ENCODE measurements at regions not wholly inside any gene's neighbourhood (a gene's known extent, or its start where the extent isn't known, plus 50 kb on each side); places are given as distances from the start of the nearest gene placed in this dataset.
"Not testable (repeated sequence)": the region's sequence is repeated elsewhere in the genome, so short reads cannot be mapped to it uniquely, and the experiment has no call there.

GRCh38 chr3:127439621-127440020 is 150.9 kb downstream of the TPRA1 start:
- no peak for DNase-seq

DNA sequence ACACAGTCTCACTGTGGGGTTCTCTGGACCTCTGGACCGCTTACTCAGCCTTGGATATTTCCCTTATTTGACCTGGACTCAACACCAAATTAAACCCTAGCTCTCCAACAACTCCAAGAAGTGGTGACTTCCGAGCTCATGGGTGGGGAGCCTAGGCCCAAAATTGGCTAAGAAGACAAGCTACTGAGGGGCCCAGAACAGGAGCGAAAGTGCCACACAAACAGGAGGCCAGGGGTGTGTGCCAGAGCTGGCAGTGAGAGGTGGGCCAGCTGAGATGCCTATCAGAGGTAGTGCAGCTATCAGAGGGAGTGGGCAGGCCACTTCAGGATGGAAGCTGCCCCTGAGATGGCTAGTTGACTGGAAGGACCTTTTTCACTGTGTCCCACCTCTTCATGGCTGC is 151.1 kb upstream of the PRR20G start:
- no peak for DNase-seq

DNA sequence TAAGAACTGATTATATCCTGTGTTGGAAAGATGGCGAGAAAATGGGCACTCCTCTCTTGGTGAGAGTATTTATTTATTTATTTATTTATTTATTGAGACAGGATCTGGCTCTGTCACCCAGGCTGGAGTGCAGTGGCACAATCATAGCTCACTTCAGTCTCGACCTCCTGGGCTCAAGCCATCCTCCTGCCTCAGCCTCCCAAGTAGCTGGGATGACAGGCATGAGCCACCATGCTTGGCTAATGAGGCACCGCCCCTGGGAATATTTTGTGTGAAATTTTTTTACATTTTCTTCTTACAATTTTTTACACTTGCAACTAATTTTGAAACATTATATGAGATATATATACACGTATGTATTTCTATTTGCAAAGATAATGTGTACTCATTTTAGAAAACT is 150.5 kb upstream of the PRR20G start:
- no peak for DNase-seq

GRCh38 chr3:127435299-127435698 is 147.5 kb upstream of the PRR20G start:
- DNase-seq = not testable (repeated sequence)

GRCh38 chr3:127431066-127431465 is 143.2 kb upstream of the PRR20G start:
- DNase-seq = peak; percentile 14

DNA sequence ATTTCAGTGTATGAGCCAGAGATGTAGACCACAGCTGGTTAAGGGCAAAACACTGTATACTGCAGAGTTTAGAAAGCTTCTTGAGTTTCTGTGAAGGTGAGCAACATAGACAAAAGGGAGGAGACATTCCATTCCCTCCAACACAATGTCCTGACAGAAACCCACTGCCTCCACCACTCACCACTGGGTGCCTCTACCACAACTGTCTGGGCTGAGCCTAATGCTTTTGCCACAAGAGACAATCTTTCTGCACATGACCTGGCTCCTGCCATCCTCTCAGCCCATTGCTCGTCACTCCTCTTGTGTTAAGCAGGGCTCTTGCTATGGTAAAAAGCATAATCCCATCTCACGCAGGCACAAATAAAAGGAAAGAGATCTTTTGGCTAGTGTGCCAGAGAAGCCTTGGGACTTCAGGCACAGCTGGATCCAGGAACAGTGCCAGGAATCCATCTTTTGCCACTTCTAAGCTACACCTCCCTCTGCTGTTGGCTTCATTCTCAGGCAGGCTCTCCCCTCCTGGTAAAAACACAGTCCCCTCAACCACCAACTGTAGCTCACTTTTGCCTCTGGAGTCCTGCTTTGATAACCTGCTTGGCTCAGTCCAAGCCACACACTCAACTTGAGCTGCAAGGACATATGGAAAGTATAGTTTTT is 140.6 kb upstream of the PRR20G start:
- DNase-seq = peak; percentile 18

- DNase-seq = peak; percentile 10
These were observed 139.8 kb upstream of the PRR20G start for GRCh38 chr3:127427666-127428065.

- DNase-seq = peak; percentile 13
These were observed 139.3 kb upstream of the PRR20G start for GRCh38 chr3:127427156-127427555.

GRCh38 chr3:127426444-127427153 is 138.8 kb upstream of the PRR20G start:
- peak; percentile 80 for DNase-seq

GRCh38 chr3:127425505-127426443 is 137.9 kb upstream of the PRR20G start:
- DNase-seq = no peak

GRCh38 chr3:127424766-127425504 is 137.1 kb upstream of the PRR20G start:
- DNase-seq = no peak

DNA sequence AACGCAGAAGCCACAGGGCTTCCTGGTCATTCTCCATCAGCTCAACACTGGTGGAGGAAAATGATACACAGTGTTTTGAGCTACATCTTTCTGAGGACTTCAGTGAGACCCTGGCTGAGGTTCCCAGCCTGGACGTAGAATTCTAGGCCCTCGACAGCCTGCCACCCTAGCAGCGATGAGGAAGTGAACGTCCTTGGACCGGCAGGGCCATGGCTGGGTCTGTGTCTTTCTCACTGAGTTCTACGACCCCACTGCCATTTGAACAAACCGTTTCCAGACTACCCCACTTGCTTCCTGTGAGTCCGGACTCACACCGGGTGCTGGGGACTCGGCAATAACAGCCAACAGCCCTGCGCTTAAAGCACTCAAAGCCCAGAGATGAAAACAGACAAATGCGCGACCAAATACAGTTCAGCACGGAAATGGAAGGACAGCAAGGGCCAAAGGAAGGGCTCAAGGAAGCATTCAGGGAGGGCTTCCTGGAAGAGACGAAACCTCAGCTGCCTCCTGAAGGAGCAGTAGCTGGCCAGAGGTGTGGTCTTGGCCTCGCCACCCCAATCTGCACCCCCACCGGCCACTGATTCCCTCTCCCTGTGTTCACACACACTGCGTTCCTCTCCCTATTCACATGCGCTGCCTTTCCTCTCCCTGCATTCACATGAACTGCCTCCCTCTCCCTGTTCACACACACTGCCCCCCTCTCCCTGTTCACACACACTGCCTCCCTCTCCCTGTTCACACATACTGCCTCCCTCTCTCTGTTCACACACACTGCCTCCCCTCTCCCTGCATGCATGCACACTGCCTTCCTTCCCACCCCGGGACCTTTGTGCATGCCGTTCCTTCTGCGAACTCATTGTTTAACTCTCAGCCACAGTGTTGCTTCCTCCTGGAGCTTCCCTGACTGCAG is 136.3 kb upstream of the PRR20G start:
- DNase-seq = no peak

- no peak for DNase-seq
These were observed 135.0 kb upstream of the PRR20G start for GRCh38 chr3:127422663-127423375.

DNA sequence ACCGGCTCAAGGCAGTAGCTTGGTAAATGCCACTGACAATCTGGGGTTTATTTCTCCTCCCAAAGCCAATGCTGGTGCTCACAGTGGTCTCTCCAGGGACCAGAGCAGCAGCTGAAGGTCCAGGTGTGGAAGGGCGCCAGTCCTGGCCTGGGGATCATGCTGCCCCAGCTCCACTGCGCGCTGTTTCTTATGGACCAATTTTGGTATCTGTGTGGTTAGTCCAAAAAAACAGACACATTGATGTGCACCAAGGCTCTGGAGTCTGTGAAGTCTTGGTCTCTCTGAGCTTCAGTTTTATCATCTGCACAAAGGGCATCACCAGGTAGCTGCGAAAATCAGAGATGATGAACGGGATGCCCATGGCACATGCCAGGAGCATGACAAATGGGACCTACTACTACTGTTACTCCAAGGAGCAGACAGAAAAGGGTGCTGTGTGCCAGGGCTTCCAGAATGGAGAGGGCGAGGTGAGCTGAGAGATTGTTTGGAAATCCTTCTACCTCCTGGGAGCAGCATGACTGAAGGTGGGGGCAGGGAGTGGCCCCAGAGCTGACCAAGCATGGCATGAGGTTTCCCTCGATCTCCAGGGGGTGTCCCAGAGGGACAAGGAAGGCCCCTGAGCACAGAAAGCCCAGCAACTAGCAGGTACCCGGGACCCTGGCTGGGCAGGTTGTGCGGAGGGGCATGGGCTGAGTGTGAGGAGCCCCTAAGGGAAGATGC is 134.3 kb upstream of the PRR20G start:
- no peak for DNase-seq

DNA sequence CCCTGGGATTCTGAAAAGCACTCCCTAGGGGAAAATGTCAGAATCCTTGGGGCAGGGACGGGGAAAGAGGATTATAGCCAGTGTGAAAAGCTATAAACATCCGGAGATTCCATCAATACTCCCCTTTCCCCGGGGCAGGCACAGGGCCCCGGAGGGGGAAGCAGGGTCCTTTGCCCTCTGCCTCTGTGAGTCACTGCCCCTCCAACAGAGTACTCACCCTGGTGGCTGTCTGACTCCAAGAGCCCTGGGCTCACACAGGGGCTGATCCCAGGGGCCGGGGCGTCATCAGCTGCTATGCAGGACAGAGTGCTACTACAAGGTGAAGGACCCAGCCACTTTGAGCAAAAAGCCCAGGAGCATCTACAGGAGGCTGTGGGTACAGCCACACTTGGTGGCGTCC is 133.0 kb upstream of the PRR20G start:
- no peak for DNase-seq

GRCh38 chr3:127419641-127420553 is 132.1 kb upstream of the PRR20G start:
- no peak for DNase-seq

DNA sequence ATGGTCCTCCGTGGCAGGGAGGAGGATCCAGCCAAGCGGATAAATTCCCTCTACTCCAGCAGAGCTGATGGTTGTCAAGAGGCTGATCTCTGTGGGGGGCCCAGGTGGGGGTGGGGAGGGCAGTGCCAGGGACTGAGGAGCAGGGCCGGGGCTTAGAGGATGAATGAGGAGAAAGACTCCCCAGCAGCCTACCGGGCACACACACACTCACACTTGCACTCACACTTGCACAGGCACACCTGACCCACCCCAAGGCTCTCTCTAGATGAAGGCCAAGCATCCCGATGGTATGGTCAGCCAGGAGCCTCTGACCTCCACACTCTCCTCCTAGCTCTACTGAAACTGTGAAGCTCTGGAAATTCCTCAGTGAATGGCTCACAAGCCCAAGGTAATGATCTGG is 131.3 kb upstream of the PRR20G start:
- DNase-seq = no peak

GRCh38 chr3:127418560-127419147 is 130.8 kb upstream of the PRR20G start:
- DNase-seq = no peak
